GM18951 (cell line): ENCODE measurements at regions not wholly inside any gene's neighbourhood (a gene's known extent, or its start where the extent isn't known, plus 50 kb on each side); places are given as distances from the start of the nearest gene placed in this dataset.

Experiments
- POLR2A ChIP-seq: IDR thresholded peaks from 4 replicates; pipeline ENCODE4 v1.6.1; 2011; ENCODE audit warnings: mild to moderate bottlenecking; ENCODE audit not compliant: insufficient read length, insufficient read depth; ENCODE audit errors: extremely low read depth
- in situ Hi-C: fragments of 300-500 bp; cut with MboI; formaldehyde crosslinking; loops from one replicate; pipeline ENCODE4 v1.12.0; 2022; ENCODE audit warnings: low sequenced_read_pairs, mixed read lengths, inconsistent platforms; ENCODE audit not compliant: unreplicated experiment

- TF ChIP-seq POLR2A = no peak
- in situ Hi-C loops = no loop called here
Measured at GRCh38 chr7:46169384-46169755, 248.3 kb upstream of the IGFBP3 start.

- TF ChIP-seq POLR2A = no peak
- in situ Hi-C loops = no loop called here
Measured at GRCh38 chr7:46168671-46169383, 247.8 kb upstream of the IGFBP3 start.

GRCh38 chr7:46168231-46168630 is 247.2 kb upstream of the IGFBP3 start:
- no peak for TF ChIP-seq POLR2A
- in situ Hi-C loops = no loop called here

- no peak for TF ChIP-seq POLR2A
- in situ Hi-C loops = no loop called here
Measured at GRCh38 chr7:46165276-46165675, 244.2 kb upstream of the IGFBP3 start.

GRCh38 chr7:46164629-46165028 is 243.6 kb upstream of the IGFBP3 start:
- TF ChIP-seq POLR2A = no peak
- in situ Hi-C loops = no loop called here

GRCh38 chr7:46163246-46163645 is 242.2 kb upstream of the IGFBP3 start:
- in situ Hi-C loops = no loop called here
- TF ChIP-seq POLR2A = no peak

- in situ Hi-C loops = no loop called here
- TF ChIP-seq POLR2A = no peak
Measured at GRCh38 chr7:46162609-46163008, 241.5 kb upstream of the IGFBP3 start.

GRCh38 chr7:46160861-46161260 is 239.8 kb upstream of the IGFBP3 start:
- in situ Hi-C loops = no loop called here

GRCh38 chr7:46157931-46158330 is 236.9 kb upstream of the IGFBP3 start:
- no peak for TF ChIP-seq POLR2A
- in situ Hi-C loops = no loop called here

More at GRCh38 chr7:46160861-46161260, 239.8 kb upstream of the IGFBP3 start:
- TF ChIP-seq POLR2A = no peak

- in situ Hi-C loops = no loop called here
- TF ChIP-seq POLR2A = no peak
Measured at GRCh38 chr7:46157404-46157803, 236.3 kb upstream of the IGFBP3 start.

GRCh38 chr7:46156853-46157252 is 235.8 kb upstream of the IGFBP3 start:
- no peak for TF ChIP-seq POLR2A
- in situ Hi-C loops = no loop called here

- TF ChIP-seq POLR2A = no peak
- in situ Hi-C loops = no loop called here
Measured at GRCh38 chr7:46156086-46156485, 235.0 kb upstream of the IGFBP3 start.

GRCh38 chr7:46155367-46155766 is 234.3 kb upstream of the IGFBP3 start:
- in situ Hi-C loops = no loop called here
- TF ChIP-seq POLR2A = no peak

- in situ Hi-C loops = no loop called here
- TF ChIP-seq POLR2A = no peak
Measured at GRCh38 chr7:46153951-46154787, 233.1 kb upstream of the IGFBP3 start.
